Retinal pigment epithelial cell (primary cell): ENCODE measurements at regions not wholly inside any gene's neighbourhood (a gene's known extent, or its start where the extent isn't known, plus 50 kb on each side); places are given as distances from the start of the nearest gene placed in this dataset.

Experiments used
- DNase-seq: peaks from one replicate; pipeline ENCODE4 v3.0.0-alpha.2; 2010; ENCODE audit warnings: low read depth
- H3K4me3 ChIP-seq: 2 replicates; pipeline ENCODE4 v1.5.1; 2011; ENCODE audit warnings: mild to moderate bottlenecking, low read length, control low read depth, moderate library complexity
- CTCF ChIP-seq: conservative IDR thresholded peaks from 2 replicates; pipeline ENCODE4 v1.5.1; 2011; ENCODE audit warnings: low read depth, low read length, control low read depth, inconsistent platforms

GRCh38 chr16:54654429-54654828, 276.2 kb upstream of the IRX5 start:
- no peak overlapping the region for H3K4me3 ChIP-seq
- DNase-seq: no peak
- no peak for TF ChIP-seq CTCF

- no peak for TF ChIP-seq CTCF
- no peak overlapping the region for H3K4me3 ChIP-seq
- DNase-seq: no peak
Measured at GRCh38 chr16:54652201-54652770, 278.4 kb upstream of the IRX5 start.

GRCh38 chr16:54651440-54652195, 279.0 kb upstream of the IRX5 start:
- no peak for TF ChIP-seq CTCF
- H3K4me3 ChIP-seq: no peak overlapping the region
- no peak for DNase-seq

- DNase-seq: no peak
- H3K4me3 ChIP-seq: no peak overlapping the region
- no peak for TF ChIP-seq CTCF
Measured at GRCh38 chr16:54649876-54650275, 280.8 kb upstream of the IRX5 start.

GRCh38 chr16:54648575-54648974, 282.1 kb upstream of the IRX5 start:
- no peak for TF ChIP-seq CTCF
- no peak for DNase-seq

GRCh38 chr16:54647725-54648221, 282.9 kb upstream of the IRX5 start:
- H3K4me3 ChIP-seq: no peak overlapping the region
- no peak for TF ChIP-seq CTCF
- no peak for DNase-seq

More at GRCh38 chr16:54648575-54648974, 282.1 kb upstream of the IRX5 start:
- no peak overlapping the region for H3K4me3 ChIP-seq

GRCh38 chr16:54647216-54647615, 283.4 kb upstream of the IRX5 start:
- TF ChIP-seq CTCF: no peak
- no peak overlapping the region for H3K4me3 ChIP-seq
- DNase-seq: no peak
